ENCODE measurements at regions not wholly inside any gene's neighbourhood (a gene's known extent, or its start where the extent isn't known, plus 50 kb on each side); places are given as distances from the start of the nearest gene placed in this dataset.

GRCh38 chr2:48036312-48036711, 130.0 kb upstream of the FBXO11 start:
- TF ChIP-seq PATZ1 (CRISPR knock-in tag; IDR thresholded peaks at IDR 0.05; ENCODE audit: borderline replicate concordance) (no peak), ZFP30 (CRISPR knock-in tag; IDR thresholded peaks at IDR 0.05) (no peak), GLIS3 (CRISPR knock-in tag; IDR thresholded peaks at IDR 0.05) (no peak), ZC3H10 (CRISPR knock-in tag; IDR thresholded peaks at IDR 0.05) (no peak)
